ENCODE measurements at regions not wholly inside any gene's neighbourhood (a gene's known extent, or its start where the extent isn't known, plus 50 kb on each side); places are given as distances from the start of the nearest gene placed in this dataset.
A peak's percentile ranks its signal among the peaks of the same experiment; 100 is the strongest.

GRCh38 chr10:118520116-118520742 lies 75.2 kb downstream of the PRLHR start:
- H3K27ac ChIP-seq = peak overlapping the region; percentile 24; the same call in 1 of the 2 replicates
- TF ChIP-seq CTCF (conservative IDR thresholded peaks at IDR 0.05) = no peak

- TF ChIP-seq CTCF (conservative IDR thresholded peaks at IDR 0.05) = no peak
- no peak overlapping the region for H3K27ac ChIP-seq
Measured at GRCh38 chr10:118518095-118518494, 77.4 kb downstream of the PRLHR start.

GRCh38 chr10:118516716-118517115 lies 78.7 kb downstream of the PRLHR start:
- no peak for TF ChIP-seq CTCF (conservative IDR thresholded peaks at IDR 0.05)
- H3K27ac ChIP-seq = no peak overlapping the region

- TF ChIP-seq CTCF (conservative IDR thresholded peaks at IDR 0.05) = no peak
Measured at GRCh38 chr10:118513174-118513573, 82.3 kb downstream of the PRLHR start.

GRCh38 chr10:118511711-118512110 lies 83.7 kb downstream of the PRLHR start:
- no peak overlapping the region for H3K27ac ChIP-seq
- no peak for TF ChIP-seq CTCF (conservative IDR thresholded peaks at IDR 0.05)

More at GRCh38 chr10:118513174-118513573, 82.3 kb downstream of the PRLHR start:
- H3K27ac ChIP-seq = no peak overlapping the region

- no peak overlapping the region for H3K27ac ChIP-seq
- TF ChIP-seq CTCF (conservative IDR thresholded peaks at IDR 0.05) = no peak
Measured at GRCh38 chr10:118508863-118509262, 86.6 kb downstream of the PRLHR start.

- TF ChIP-seq CTCF (conservative IDR thresholded peaks at IDR 0.05) = no peak
- no peak overlapping the region for H3K27ac ChIP-seq
Measured at GRCh38 chr10:118508355-118508754, 87.1 kb downstream of the PRLHR start.

All from VCaP (cell line).